Heart left ventricle (tissue), 16 donors: ENCODE measurements at regions not wholly inside any gene's neighbourhood (a gene's known extent, or its start where the extent isn't known, plus 50 kb on each side); places are given as distances from the start of the nearest gene placed in this dataset.
A peak's percentile ranks its signal among the peaks of the same experiment; 100 is the strongest.

Experiments
- ATAC-seq, 4 donors: fragments of 200-7000 bp; cut with Tn5 transposase; one replicate each; pipeline ENCODE4 v1.9.1; 2020 to 2022; ENCODE audit warnings: moderate library complexity in 4 of 4, mild to moderate bottlenecking in 3 of 4, moderate number of reproducible peaks in 1 of 4
- DNase-seq, 5 donors: peaks; one replicate each; pipeline ENCODE4 v3.0.0-alpha.2; 2020
- H3K27ac ChIP-seq, 12 donors: fragments of 200-600 bp; sonication (generic) in 4 of 12; one replicate each; pipeline versions ENCODE4 v1.5.0 to v1.8.0; 2016 to 2022; ENCODE audit warnings: mild to moderate bottlenecking in 2 of 12
- H3K27me3 ChIP-seq, 9 donors: fragments of 200-600 bp; sonication (generic) in 2 of 9; one replicate each; pipeline versions ENCODE4 v1.5.1 to v1.8.0; 2016 to 2022; ENCODE audit warnings: mild to moderate bottlenecking in 3 of 9
- H3K36me3 ChIP-seq, 9 donors: fragments of 200-600 bp; sonication (generic) in 2 of 9; one replicate each; pipeline versions ENCODE4 v1.5.0 to v1.8.0; 2018 to 2022; ENCODE audit warnings: mild to moderate bottlenecking in 2 of 9
- H3K4me1 ChIP-seq, 12 donors: fragments of 200-600 bp; sonication (generic) in 4 of 12; one replicate each; pipeline versions ENCODE4 v1.5.0 to v1.8.0; 2016 to 2022; ENCODE audit warnings: mild to moderate bottlenecking in 3 of 12
- H3K4me3 ChIP-seq, 12 donors: fragments of 200-600 bp; sonication (generic) in 4 of 12; one replicate each; pipeline versions ENCODE4 v1.5.0 to v1.8.0; 2017 to 2022; ENCODE audit warnings: mild to moderate bottlenecking in 9 of 12, moderate library complexity in 4 of 12
- H3K9me3 ChIP-seq, 12 donors: fragments of 200-600 bp; sonication (generic) in 4 of 12; one replicate each; pipeline versions ENCODE4 v1.5.0 to v1.8.0; 2016 to 2022; ENCODE audit warnings: mild to moderate bottlenecking in 1 of 12
- POLR2A ChIP-seq, 2 donors: fragments of 450-650 bp; IDR thresholded peaks; one replicate each; pipeline ENCODE4 v1.6.1; 2017; ENCODE audit warnings: antibody characterized with exemption in 2 of 2, mild to moderate bottlenecking in 2 of 2, moderate library complexity in 2 of 2
- WGBS, 4 donors: extraction: QIAGEN DNeasy Blood & Tissue Kit in 2 of 4; methylation state at CpG; one replicate each; pipeline versions ENCODE4 v1.1.5 to v1.1.7; 2013 to 2018; 5-methylcytosine and 5-hydroxymethylcytosine counted together
- intact Hi-C, 10 donors: fragments of 100-400 bp; cut with DNase I; formaldehyde crosslinking; loops; one replicate each; pipeline versions ENCODE4 v1.11.1 to v1.14.2; 2022
- TF ChIP-seq, protein P1 (sequence below), 12 donors: fragments of 200-600 bp; sonication (generic) in 4 of 12; IDR thresholded peaks; one replicate each; pipeline versions ENCODE4 v1.5.0 to v1.8.0; 2018 to 2022; ENCODE audit warnings: antibody characterized with exemption in 12 of 12, mild to moderate bottlenecking in 5 of 12
- donor health status: ischemic (EF 13 %, LVEDD 7.1; RV severe dilation, severe dysfunction).
- donor health status: healthy with polysubstance abuse.
- donor health status: DM: no; HTN: yes; CAD: no.
- donor health status: DM: no; HTN: no; CAD: no.
- donor health status: ischemic (EF 25% LVEDD 6.9; RV normal size, moderate dysfunction).
- donor health status: ischemic (EF 25% LVEDD 5.7; RV mildly dilated, moderate dysfunction).
- donor health status: healthy.
- donor health status: DM: yes; HTN: yes; CAD: no.
- donor health status: ischemic (EF 35%, LVEDD 5.7; RV mildly dilated, moderate dysfunction).
- donor health status: nonischemic (EF 11% LVEDD 7.7; RV severe dilation, severe dysfunction).
- donor health status: DM: yes; HTN: yes; CAD: no.
- donor health status: PGD.
- donor health status: ischemic (EF 29% LVEDD 5.4; RV normal size, mild dysfunction).
- donor health status: nonischemic (EF 23%, LVEDD 6.1; RV moderate dilation, normal function).

DNA sequence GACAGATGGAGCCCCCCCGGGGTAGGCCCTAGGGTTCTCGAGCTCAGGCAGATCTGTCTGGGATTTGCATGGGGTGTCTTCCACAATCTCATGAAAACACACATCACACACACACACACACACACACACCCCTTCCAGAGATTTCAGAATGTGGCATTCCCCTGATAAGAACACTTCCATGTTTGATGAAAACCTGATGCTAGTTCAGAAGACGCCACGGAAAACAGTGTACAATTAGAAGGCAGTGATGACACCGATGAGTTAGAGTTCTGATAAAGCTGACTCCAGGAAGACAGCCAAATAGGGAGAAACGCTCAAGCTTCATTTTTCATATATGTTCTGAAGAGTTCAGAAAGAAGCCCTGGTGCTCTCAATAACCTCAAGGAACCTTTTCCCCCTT is 438.7 kb upstream of the JARID2 start:
- TF ChIP-seq, protein P1, sequence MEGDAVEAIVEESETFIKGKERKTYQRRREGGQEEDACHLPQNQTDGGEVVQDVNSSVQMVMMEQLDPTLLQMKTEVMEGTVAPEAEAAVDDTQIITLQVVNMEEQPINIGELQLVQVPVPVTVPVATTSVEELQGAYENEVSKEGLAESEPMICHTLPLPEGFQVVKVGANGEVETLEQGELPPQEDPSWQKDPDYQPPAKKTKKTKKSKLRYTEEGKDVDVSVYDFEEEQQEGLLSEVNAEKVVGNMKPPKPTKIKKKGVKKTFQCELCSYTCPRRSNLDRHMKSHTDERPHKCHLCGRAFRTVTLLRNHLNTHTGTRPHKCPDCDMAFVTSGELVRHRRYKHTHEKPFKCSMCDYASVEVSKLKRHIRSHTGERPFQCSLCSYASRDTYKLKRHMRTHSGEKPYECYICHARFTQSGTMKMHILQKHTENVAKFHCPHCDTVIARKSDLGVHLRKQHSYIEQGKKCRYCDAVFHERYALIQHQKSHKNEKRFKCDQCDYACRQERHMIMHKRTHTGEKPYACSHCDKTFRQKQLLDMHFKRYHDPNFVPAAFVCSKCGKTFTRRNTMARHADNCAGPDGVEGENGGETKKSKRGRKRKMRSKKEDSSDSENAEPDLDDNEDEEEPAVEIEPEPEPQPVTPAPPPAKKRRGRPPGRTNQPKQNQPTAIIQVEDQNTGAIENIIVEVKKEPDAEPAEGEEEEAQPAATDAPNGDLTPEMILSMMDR (IDR thresholded peaks at IDR 0.05) = no peak
- TF ChIP-seq POLR2A (IDR thresholded peaks at IDR 0.05) = no peak
- no peak overlapping the region for H3K4me3 ChIP-seq
- H3K27ac ChIP-seq = no peak overlapping the region
- DNase-seq = no peak
- peaks cover 0 to 18% (median 10%) of the 10 kb centered on the region in 12 donors for H3K4me1 ChIP-seq
- WGBS, 4 donors = 78 to 83% (median 79%) methylated on average over 6 of the region's 6 CpGs
- no peaks in the 10 kb centered on the region for H3K36me3 ChIP-seq
- H3K9me3 ChIP-seq = no peaks in the 10 kb centered on the region
- intact Hi-C loops = loop anchor here in 1 of 10 donors (10.0 kb wide), 1 partner anchor 438 kb away; the partner anchor contains the start of gene JARID2
- H3K27me3 ChIP-seq = no peaks in the 10 kb centered on the region
- ATAC-seq = no peak

DNA sequence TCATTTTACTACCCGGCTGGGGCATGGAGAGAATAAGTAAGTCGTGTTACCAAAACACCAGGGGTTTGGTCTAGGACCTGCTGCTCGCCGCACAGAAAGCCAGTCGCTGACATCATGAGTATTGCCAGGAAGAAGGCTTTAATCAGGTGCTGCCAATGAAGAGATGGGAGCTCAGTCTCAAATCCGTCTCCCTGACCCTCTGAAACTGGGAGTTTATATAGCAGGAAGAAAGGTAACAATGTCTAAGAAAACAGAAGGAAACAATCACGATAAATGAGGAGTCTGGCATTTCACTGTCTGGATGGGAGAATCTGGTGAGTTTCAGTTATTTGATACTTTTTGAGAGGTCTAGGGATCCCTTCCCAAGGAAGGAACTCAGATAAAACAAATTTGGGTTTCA is 437.9 kb upstream of the JARID2 start:
- Histone ChIP-seq H3K4me1 (peaks cover 0 to 18% (median 10%) of the 10 kb centered on the region in 12 donors), H3K9me3 (no peaks in the 10 kb centered on the region), H3K36me3 (no peaks in the 10 kb centered on the region), H3K27me3 (no peaks in the 10 kb centered on the region), H3K4me3 (no peak overlapping the region), H3K27ac (no peak overlapping the region)
- intact Hi-C loops = loop anchor here in 1 of 10 donors (10.0 kb wide), 1 partner anchor 437 kb away; the partner anchor contains the start of gene JARID2
- ATAC-seq = no peak
- no peak for DNase-seq
- no peak for TF ChIP-seq POLR2A (IDR thresholded peaks at IDR 0.05)
- TF ChIP-seq, protein P1 (IDR thresholded peaks at IDR 0.05) = no peak
- 95 to 98% (median 96%) methylated on average over 7 of the region's 7 CpGs for WGBS, 4 donors

DNA sequence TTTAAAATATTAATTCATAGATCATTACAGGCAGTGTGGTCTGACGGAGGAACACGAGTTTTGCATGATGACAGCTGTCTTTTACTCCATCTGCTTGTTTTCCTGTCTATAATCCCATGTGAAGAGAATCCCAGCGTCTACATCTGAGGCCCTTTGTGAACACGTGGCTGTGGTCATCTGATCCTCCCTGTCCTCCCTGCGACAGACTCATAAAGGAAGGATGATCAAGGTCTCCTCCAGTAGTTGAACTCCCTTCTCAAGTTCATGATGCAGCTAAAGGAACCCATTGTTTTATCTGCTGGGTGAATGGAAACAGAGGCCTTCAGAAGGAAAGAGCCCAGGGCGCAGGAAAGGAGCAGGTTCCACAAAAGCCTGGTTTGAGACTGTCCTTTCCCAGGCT is 435.8 kb upstream of the JARID2 start:
- Histone ChIP-seq H3K36me3 (no peaks in the 10 kb centered on the region), H3K27ac (no peak overlapping the region), H3K9me3 (no peaks in the 10 kb centered on the region), H3K4me3 (no peak overlapping the region), H3K4me1 (peaks cover 0 to 4% (median 2%) of the 10 kb centered on the region in 12 donors), H3K27me3 (no peaks in the 10 kb centered on the region)
- ATAC-seq (no peak), DNase-seq (no peak)
- intact Hi-C loops = loop anchor here in 1 of 10 donors (10.0 kb wide), 1 partner anchor 435 kb away; the partner anchor contains the start of gene JARID2
- TF ChIP-seq, protein P1 (IDR thresholded peaks at IDR 0.05) = no peak
- TF ChIP-seq POLR2A (IDR thresholded peaks at IDR 0.05) = no peak
- WGBS, 4 donors = 80 to 87% (median 85%) methylated on average over 6 of the region's 6 CpGs

DNA sequence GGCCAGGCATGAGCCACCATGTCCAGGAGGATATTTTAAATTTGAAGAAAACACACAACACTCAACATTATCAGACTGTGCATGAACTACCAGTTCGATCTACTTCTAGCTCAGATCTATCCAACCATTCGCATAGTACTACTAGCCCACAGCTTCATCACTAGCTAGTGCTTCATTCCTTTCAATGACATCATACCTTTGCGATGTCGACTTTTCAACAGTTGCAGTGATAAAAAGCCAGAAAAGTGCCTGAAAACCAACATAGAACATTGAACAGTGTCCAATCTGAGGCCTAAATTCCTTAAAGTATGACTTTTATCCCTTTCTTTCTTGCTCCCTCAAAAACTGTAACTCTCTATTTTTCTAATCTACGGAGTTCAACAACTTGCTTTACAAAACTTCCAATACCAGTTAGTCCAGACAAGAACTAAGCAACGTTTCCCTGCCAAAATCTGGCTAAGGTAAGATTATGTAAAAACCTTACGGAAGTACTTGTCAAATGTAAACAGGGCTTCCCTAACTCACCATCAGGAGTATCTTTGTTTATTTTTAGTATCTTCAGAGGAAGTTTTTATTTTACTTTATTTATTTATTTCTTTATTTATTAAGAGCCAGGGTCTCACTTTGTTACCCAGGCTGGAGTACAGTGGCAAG is 434.0 kb upstream of the JARID2 start:
- ATAC-seq (peak in 2 of 4 donors; percentile 47 to 70), DNase-seq (no peak)
- 73 to 81% (median 81%) methylated on average over 7 of the region's 7 CpGs for WGBS, 4 donors
- Histone ChIP-seq H3K27ac (peak overlapping the region in 1 of 12 donors; percentile 5), H3K4me1 (peaks cover 0 to 4% (median 0%) of the 10 kb centered on the region in 12 donors), H3K36me3 (no peaks in the 10 kb centered on the region), H3K27me3 (no peaks in the 10 kb centered on the region), H3K9me3 (no peaks in the 10 kb centered on the region), H3K4me3 (no peak overlapping the region)
- TF ChIP-seq, protein P1 (IDR thresholded peaks at IDR 0.05) = no peak
- no peak for TF ChIP-seq POLR2A (IDR thresholded peaks at IDR 0.05)
- intact Hi-C loops = loop anchor here in 1 of 10 donors (10.0 kb wide), 1 partner anchor 433 kb away; the partner anchor contains the start of gene JARID2
